ENCODE measurements at regions not wholly inside any gene's neighbourhood (a gene's known extent, or its start where the extent isn't known, plus 50 kb on each side); places are given as distances from the start of the nearest gene placed in this dataset.

DNA sequence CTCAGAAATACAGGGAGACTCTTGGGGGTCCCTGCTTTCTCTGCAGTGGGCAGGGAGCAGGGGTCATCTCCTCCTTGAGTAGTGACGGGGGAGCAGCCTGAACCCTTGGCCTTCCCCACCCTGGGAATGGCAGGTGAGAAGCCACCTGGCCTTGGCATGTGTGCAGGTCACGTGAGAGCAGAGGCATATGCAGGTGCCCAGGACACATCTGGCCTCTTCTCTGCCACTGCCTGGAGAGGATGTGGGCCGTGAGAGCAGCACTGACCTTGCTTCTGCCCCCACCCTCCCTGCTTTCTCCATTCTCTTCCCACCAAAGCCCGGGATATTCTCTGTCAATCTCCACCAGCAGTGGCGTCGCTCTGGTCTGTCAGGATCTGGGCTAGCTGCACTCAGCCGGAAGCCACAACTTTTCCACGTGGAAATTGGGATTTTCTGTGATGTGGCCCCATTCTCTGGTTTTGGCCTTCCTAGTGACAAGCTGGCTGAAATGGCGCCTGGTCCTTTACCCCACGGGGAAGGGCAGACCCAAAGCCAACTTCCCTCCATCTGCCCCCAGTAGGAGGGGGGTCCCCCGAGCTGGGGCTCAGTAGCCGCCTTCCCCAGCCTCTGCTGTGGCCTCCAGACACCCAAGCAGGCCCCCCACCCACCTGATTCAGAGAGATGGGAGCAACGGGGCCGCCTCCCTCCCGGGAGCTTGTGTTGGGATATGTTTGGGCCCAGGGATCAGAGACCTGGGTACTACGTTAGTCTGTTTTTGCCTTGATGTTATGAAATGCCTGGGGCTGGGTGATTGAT is 70.4 kb upstream of the FCN1 start:
- DNase-seq: no peak

DNA sequence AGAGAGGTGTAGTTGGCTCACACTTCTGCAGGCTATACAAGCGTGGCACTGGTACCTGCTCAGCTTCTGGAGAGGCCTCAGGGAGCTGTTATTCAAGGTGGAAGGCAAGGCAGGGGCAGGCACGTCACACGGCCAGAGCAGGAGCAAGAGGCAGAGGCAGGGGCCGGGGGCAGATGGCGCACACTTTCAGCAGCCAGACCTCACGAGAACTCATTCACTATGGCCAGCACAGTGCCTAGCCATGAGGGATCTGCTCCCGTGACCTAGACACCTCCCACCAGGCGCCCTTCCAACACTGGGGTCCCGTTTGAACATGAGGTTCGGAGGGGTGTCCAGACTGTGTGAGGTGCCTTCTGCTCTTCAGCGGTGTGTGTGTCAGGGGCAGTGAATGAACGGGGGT is 71.0 kb upstream of the FCN1 start:
- DNase-seq: no peak

DNA sequence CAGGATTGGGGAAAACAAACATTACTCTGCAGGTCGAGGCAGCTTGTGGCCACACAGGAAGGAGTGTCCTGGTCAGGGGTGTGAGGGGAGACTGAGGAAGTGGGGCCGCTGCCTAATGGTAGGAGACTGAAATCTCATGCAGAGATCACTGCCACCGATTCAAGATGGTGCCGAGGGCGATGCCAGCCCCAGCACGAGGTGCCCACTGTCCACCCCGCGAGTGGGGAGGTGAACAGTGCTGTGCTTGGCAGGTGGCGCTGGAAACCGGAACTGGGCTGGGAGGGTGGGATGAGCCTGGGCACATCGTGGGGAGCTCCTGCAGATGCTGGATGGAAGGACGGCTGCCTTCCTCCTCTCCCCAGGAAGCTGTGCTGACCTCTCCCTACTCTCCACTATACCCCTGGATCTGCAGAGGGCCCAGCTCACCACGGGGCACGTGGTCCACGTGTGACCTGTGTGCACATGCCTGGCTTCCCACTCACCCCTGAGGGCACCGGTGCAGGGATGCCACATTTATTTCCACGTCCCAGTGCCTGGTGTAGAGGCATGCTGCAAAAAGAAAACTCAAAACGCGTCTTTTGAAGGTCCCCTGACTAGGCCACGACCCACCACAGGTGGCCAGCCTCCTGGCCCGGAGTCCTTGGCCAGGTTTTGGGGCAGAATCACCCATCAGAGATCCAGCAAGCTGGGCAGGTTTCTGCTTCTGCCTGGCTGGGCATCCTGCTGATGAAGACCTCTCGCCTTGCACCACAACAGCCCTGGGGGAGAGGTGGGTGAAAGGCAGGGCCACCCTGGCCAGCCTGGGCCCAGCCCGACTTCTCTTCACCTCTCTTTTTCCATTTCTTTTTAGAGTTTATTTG is 71.7 kb upstream of the FCN1 start:
- DNase-seq: no peak

DNA sequence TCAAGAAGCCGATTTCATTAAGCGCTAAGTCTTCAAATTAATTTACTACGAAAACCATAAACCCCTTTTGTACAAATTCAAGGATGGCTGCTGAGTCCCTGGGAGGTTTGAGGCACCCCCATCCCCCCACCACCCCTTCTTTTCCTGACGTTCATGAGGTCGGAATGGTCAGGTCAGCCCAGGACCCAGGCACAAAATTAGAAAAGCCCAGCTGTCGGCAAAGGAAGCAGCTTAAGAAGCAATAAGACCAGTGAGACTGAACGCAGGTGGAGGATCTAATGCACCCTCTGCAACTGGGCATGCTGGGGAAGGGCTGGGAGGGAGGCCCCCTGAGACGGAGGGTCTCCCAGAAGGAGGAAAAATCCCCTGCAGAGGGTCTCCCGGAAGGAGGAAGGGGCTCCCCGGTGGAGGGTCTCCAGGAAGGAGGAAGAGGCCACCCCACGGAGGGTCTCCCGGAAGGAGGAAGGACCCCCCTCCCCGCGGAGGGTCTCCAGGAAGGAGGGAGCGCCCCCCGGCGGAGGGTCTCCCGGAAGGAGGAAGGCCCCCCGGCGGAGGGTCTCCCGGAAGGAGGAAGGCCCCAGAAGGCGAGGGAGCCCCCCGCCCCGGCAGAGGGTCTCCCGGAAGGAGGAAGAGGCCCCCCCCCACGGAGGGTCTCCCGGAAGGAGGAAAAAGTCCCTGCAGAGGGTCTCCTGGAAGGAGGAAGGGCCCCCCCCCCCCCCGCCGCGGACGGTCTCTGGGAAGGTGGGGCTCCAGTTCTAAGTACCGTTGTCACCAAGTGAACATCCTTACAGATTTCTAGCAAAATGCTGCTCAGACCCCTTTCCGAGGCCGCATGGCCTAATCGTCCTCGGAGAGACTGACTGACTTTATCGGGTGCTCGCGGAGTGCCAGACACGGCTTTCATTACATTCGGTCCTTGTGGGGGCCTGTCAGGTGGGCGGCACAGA is 74.4 kb upstream of the FCN1 start:
- peak; percentile 18 for DNase-seq

DNA sequence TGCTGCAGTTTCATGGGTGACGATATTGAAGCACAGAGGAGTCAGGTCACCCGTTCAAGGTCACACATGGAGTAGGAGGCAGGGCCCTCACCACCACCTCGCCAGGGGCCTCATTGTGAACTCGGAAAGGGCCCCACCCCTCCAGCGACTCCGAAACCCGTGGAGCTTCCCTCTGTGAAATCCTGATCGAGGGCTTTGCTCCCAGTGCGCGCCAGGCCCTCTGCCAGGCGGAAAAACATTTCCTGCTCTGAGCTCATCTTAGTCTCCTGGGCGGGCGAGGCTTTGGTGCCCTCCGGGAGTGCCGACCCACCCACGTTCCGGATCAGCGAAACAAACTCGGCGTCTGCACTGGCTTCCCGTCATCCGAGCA is 75.0 kb upstream of the FCN1 start:
- no peak for DNase-seq

DNA sequence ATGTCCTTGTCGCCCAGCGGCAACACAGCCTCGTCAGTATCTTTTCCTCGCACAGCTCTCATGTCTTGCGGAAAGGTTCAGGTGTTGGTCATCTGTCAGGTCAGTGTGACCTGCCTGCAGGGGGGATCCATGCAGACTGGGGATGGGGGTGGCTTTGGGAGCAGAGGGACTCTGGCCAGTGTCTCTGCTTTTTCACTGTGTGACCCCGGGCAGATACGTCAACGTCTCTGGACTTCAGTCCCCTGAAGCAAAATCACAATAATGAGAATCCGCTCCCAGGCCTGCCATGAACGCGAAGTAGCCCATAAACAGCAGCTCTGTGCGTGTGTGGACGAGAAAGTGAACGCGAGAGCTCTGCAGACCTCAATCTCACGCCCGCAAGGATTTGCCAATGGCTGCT is 75.7 kb upstream of the FCN1 start:
- no peak for DNase-seq

DNA sequence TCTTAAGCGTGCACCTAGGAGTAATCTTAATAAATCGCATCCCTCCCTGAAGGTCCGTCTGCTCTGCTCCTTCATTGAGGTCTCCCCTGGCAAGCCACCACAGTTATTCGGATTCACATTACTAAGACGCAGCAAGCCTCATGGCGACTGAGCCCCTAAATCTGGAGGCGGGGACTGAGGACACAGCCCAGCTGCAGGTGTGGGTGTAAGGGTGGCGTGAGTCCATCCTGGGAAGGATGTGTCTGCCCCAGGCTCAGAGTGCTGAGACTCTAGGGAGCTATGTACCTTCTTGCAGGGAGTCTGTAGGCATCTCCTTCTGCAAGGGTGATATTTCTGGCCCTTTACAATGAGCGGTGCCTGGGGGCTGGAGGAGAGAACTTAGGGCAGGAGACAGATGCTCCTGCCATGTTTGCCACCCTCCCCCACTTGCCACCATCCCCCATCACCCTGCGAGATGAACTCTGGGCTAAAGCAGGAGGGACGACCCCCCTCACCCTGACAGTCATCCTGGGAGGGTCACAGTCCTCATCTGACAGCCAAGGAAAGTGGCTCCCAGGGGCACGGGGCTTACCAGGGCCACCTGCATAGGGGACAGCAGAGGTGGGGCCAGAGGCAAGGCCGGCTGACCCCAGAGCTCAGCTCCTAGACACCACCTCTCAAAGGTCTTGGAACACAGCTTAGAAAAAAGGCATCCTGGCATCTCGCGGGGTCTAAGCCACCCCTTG is 76.4 kb upstream of the FCN1 start:
- no peak for DNase-seq

DNA sequence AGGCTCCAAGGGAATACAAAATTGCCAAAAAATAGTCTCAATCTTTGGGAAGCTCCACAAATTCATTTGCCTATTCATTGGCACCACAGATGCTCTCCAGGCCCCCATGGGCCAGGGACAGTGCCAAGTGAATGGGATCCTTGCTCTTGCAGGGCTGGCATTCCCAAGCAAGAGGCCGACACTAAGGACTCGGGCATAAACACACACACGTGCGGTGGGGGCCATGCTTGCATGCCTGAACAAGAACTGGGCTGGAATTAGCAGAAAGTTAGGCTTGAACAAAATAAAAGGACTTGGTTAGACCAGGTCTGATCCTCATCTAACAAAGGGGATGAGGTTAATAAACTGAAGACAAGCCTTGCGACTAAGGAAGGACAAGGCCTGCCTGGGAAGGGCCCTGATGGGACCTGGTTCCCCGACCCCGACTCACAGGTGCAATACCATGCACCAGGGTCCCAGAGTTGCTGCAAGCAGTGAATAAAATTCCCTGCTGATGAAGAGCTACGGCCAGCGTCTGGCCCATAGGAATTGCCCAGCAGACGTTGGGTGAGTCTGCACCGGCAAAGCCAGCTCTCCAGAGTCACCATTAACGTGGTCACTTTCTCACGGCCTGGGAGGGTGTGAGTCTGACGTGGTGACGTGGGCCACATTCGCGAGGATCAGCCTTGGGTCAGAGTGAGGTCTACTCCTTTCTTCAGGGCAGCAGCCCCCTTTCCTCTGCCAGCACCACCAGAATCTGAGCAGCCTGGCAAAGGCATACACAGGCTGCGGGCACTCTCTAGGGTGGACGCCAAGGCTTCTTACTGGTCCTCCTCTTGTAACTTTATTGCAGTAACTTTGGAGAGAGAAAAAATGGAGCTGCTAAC is 77.4 kb upstream of the FCN1 start:
- DNase-seq: no peak

DNA sequence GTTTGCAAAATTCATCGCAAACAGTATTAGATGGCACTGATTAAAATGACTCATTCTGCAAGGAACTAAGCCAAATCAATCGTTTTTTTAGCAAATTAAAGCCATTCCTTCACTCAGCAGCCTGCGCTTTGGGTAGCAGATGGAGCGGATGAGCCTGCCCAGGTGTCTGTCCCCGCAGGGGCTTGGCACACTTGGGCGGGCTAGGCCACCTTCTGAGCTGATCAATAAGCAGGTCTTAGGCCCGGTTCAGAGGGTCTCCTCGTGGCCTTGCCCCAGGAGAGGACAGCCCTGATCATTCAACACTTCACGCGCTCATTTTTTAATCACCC is 78.0 kb upstream of the FCN1 start:
- DNase-seq: no peak

DNA sequence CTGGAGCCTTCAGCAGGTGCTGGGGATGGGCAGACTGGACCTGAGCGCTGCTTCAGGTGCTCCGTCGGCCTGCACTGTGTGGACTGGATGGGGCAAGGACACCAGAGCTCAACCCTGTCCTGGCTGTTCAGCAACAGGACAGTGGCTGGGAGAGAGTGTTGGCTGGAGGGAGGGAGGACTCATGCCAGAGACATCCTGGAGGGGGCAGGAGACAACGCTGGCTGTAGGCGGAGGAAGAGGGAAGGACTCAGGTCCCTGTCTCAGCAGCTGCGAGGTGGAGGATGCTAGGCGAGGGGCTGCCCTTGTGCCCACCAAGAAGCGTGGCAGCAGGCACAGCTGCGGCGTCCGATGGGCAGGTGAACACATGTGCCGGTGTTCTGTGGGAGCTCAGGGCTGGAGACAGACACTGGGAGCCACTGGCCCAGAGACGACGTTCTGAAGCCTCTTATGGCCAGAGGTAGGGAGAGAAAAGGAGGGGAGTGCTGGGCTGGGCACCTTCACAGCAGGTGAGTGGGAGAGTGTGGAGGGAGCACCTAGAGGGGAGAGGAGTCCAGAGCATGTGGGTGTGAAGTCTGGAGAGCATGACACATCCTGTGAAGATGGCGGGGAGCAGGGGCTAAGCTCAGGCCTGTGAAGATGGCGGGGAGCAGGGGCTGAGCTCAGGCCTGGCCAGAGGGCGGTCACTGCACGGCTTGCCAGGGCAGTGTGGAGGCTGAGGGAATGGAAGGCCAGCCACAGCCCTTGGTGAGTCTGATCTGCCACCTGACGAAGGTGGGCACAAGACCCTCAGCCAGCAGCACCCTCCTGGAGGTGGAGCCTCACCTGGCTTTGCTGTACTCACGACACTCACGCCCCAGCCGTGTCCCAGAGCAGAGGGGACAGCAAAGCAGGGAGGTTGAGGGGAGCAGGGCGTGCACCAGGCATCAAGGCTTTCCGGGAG is 79.1 kb upstream of the FCN1 start:
- DNase-seq: no peak

DNA sequence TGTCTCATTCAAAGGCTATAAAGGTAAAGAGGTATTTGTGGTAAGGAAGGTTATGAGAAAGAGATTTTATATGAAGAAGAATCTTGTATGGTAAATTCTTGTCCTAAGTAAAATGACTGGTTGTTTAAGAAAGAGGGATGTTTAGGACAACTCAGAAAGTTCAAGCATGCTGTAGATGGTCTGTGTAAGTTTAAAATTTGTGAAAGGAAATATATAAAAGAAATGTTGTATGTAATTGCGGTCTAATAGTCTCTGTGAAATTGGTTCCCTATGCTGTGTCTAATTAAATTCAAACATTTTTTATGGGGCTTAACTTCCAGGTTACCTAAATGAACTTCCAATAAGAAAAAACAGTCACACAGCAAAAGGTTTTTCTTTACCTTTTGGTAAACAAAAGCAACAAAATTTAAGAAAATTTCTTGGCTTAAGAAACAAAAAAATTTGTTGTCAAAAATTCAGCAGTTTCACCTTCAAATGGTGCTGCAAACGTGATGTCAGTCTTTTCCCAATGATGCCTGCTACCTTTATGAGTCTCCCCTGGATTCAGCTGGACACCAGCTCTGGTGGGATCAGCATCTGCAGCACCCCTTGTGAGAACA is 83.0 kb upstream of the FCN1 start:
- no peak for DNase-seq

DNA sequence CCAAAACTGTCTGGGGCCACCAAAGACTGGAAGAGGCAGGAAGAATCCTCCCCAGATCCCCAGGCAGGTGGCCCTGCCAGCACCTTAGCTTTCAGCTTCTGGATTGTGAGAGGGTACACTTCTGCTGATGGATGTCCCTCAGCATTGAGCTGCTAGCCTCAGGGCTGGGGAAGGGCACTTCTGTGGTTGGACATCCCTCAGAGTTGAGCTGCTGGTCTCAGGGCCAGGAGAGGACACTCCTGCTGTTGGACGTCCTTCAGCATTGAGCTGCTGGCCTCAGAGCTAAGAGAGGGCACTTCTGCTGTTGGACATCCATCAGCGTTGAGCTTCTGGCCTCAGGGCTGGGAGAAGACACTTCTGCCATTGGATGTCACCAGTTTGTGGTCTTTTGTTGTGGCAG is 83.8 kb upstream of the FCN1 start:
- DNase-seq: no peak

DNA sequence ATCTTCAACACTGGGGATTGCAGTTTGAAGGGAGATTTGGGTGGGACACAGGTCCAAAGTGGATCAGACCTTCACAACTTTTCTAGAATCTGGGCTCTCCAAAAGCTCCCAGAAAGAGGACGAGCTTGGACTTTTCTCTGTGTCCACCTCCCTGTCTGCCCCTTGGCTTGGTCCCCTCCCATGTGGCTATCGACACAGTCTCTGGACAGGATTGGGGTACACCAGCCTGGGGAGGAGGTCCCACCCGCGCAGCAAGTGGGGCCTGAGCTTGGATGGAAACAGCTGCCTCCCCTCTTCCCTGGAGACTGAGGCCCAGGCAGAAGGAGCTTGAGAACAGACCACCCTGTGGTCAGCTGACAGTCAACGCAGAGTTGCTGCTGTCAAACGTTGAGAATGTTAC is 84.6 kb upstream of the FCN1 start:
- no peak for DNase-seq

DNA sequence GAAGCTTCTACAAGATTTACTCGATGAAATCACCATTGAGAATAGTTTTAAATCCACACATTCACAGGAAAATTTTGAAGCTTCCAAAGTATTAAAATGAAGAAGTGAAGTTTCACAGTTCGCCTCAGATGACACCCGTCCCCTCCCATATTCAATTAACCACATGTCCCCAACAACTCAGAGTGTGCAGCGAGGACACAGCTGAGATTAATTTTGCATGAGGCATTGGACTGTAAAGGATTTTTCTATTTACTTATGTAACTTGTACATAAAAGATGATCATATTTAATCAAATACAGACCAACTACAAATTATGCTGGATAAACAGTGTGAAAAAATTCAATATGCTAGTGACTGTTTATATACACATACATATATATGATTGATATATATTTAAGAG is 84.7 kb upstream of the OLFM1 start:
- DNase-seq: no peak

DNA sequence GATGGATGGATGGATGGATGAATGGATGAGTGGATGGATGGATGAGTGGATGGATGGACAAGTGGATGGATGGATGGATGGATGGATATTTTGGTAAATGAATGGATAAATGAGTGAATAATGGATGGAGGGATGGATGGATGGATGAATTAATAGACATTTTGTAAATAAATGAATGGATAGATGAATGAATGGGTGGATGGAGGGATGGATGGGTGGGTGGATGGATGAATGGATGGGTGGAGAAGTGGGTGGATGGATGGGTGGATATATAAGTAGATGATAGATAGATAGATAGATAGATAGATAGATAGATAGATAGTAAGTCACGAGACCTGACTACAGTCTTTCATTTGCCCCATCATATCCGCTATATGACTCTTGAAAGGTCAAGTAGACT is 82.7 kb upstream of the OLFM1 start:
- no peak for DNase-seq

DNA sequence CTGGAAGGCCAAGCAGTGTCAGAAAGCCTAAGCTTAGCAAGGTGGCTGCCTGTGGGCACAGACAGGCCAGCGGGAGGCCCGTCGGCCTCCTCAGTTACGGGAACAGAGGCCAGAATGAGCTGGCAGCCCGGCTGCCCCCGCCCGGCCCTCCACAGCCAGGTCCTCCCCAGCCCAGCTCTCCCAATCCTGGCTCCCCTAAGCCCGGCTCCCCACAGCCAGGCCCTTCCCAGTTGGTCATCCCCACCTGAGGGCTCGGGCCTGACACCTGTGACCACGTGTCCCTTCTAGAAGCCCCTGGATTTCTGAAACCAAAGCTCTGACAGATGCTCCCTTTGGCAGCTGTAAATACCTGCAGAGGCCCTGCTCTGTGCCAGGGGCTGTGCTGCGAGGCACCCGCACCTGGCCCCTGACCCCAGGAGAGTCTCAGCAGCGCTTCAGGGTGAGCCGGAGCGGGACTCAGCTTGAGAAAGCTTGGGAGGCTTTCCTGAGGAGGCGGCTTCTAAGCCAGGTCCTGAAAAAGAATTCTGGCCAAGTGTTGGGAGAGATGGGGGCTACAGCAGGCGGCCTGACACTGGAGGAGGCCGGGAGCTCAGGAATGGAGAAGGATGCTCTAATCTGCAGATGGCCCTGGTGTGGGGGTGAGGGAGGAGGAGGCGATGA is 80.4 kb upstream of the OLFM1 start:
- no peak for DNase-seq

DNA sequence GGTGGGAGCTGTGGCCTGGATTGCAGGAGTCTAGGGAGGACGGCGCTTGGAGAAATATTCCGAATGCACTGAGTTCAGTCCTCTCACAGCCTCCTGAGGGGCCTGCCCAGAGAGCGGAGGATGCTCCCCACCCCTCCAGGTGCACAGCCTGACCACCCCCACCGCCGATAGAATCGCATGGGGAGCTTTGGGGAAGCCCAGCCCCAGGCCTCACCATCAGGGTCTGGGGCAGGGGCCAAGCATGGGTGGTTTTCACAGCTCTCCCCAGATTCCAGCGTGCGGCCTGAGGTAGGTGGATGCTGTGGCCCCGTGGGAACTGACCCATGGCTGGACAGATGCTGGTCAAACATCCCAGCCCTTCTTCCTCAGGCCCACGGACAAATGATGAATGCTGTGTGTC is 79.9 kb upstream of the OLFM1 start:
- DNase-seq: no peak

DNA sequence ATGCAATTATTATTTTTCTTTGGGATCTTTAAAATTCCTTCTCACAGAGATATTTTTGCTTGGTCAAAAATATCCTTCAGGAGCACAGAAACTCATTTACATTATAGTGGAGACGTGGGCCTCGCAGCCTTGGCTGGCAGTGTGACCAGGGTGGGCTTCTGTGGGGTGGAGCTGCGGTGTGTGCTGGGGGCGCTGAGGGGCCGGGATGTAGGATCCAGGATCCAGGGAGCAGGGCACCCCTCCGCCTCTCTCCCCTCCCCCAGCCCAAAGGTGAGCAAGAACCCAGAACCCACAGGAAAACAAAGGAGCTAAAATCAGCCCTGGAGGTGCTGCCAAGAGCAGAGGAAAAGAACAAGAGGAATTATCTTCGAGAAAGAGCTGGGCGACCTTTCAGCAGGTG is 79.1 kb upstream of the OLFM1 start:
- DNase-seq: no peak

DNA sequence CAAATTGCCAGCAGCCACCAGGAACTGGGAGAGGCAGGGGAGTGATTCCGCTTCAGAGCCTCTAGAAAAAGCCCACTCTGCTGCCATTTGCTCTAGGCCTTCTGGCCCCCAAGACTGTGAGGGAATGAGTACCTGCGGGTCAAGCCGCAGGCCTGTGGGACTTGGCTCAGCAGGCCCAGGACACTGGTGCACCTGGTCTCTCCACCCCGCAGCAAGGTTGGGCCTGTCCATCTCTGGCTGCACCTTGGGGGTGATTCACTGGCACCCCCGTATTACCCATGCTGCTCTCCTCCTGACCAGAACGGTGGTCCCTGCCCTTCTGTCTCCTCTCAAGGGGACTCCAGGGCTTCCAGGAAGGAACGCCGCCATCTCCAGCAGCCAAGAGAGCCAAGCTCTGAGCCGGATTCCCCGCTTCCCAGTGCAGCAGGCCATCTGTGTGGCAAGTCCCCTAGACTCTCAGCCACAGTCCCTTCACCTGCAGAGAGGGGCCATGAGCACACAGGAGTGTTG is 78.4 kb upstream of the OLFM1 start:
- DNase-seq: no peak

Data from NCI-H82 (cell line).